ENCODE measurements at regions not wholly inside any gene's neighbourhood (a gene's known extent, or its start where the extent isn't known, plus 50 kb on each side); places are given as distances from the start of the nearest gene placed in this dataset.

DNA sequence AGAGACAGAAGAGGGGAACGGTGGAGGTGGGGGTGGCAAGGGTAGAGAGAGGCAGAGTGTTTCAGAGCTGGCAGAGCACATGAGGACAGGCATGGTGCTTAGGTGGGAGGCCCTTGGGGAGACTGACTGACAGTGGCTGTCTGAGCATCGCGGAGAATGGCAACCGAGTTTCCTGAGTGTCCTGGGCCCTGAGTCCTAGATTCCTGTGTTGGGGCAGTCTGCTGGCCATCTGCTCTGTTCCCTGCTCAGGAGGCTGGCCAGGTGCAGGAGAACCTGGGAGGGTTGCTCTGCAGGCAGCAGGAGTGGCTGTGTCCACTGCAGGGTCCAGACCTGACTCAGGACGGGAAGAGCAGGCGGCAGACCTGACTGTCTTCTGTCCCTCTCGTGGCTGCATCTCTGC lies 248.9 kb downstream of the LRFN2 start:
- TF ChIP-seq, protein P1, sequence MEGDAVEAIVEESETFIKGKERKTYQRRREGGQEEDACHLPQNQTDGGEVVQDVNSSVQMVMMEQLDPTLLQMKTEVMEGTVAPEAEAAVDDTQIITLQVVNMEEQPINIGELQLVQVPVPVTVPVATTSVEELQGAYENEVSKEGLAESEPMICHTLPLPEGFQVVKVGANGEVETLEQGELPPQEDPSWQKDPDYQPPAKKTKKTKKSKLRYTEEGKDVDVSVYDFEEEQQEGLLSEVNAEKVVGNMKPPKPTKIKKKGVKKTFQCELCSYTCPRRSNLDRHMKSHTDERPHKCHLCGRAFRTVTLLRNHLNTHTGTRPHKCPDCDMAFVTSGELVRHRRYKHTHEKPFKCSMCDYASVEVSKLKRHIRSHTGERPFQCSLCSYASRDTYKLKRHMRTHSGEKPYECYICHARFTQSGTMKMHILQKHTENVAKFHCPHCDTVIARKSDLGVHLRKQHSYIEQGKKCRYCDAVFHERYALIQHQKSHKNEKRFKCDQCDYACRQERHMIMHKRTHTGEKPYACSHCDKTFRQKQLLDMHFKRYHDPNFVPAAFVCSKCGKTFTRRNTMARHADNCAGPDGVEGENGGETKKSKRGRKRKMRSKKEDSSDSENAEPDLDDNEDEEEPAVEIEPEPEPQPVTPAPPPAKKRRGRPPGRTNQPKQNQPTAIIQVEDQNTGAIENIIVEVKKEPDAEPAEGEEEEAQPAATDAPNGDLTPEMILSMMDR (IDR thresholded peaks at IDR 0.05; ENCODE audit: low read depth, low read length), result no peak
- TF ChIP-seq POLR2A (IDR thresholded peaks at IDR 0.05; ENCODE audit: extremely low read depth, insufficient read length), result no peak
- TF ChIP-seq, protein P2, sequence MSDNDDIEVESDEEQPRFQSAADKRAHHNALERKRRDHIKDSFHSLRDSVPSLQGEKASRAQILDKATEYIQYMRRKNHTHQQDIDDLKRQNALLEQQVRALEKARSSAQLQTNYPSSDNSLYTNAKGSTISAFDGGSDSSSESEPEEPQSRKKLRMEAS (IDR thresholded peaks at IDR 0.05; ENCODE audit: low read depth, low read length), result no peak

All from NB4 (cell line).